GM12878 (cell line): ENCODE measurements at regions not wholly inside any gene's neighbourhood (a gene's known extent, or its start where the extent isn't known, plus 50 kb on each side); places are given as distances from the start of the nearest gene placed in this dataset.

ENCODE experiments used
- ATAC-seq: fragments of 200-7000 bp; cut with Tn5 transposase; 3 replicates; pipeline ENCODE4 v1.9.1; 2020; ENCODE audit warnings: mild to moderate bottlenecking, moderate library complexity
- BruUV-seq: library from RNA; stranded (reverse); fragments of 400-500 nt; replicated peaks from 2 replicates; lab custom pipeline; 2021; lab: Mats Ljungman, UMichigan
- CTCF ChIA-PET: fragments of 300-600 bp; sonication (Branson Sonifier 250); formaldehyde crosslinking; extraction: SDS; loops from one replicate; lab custom pipeline; 2021; ENCODE audit warnings: inconsistent platforms; lab: Yijun Ruan, JAX
- POLR2A ChIA-PET: fragments of 350-600 bp; formaldehyde crosslinking; extraction: SDS; loops from one replicate; lab custom pipeline; 2021; ENCODE audit warnings: inconsistent platforms; lab: Charles Lee
- RAD21 ChIA-PET: fragments of 300-600 bp; sonication (Branson Sonifier 250); formaldehyde crosslinking; loops from one replicate; lab custom pipeline; 2023; ENCODE audit warnings: antibody characterized with exemption; ENCODE audit not compliant: unreplicated experiment; lab: Charles Lee
- SMC1A ChIA-PET: fragments of 300-600 bp; sonication (Branson Sonifier 250); formaldehyde crosslinking; loops from one replicate; lab custom pipeline; 2023; ENCODE audit not compliant: unreplicated experiment, uncharacterized antibody; lab: Charles Lee
- DNase-seq: peaks from one replicate; pipeline ENCODE4 v3.0.0-alpha.2; 2011; ENCODE audit warnings: low read depth, low spot score
- FAIRE-seq: peaks from 3 replicates; lab custom pipeline; 2011; peaks lifted over from hg19 to GRCh38; lab: Jason Lieb, UNC
- H2AFZ ChIP-seq: 2 replicates; pipeline ENCODE4 v1.6.0; 2011; ENCODE audit warnings: low read depth, low read length, control low read depth; ENCODE audit not compliant: control insufficient read depth
- H3K27ac ChIP-seq: 2 replicates; pipeline ENCODE4 v1.5.1; 2011; ENCODE audit warnings: control low read depth; ENCODE audit not compliant: control insufficient read depth, insufficient read depth
- H3K27me3 ChIP-seq, 2 experiments: replicated peaks in 1 of 2; 2 replicates each; pipeline versions ENCODE4 v1.6.0 to v1.6.1; 2011; ENCODE audit warnings: low read length in 1 of 2; ENCODE audit not compliant: control insufficient read depth in 2 of 2, insufficient read depth in 2 of 2
- H3K36me3 ChIP-seq, 2 experiments: 2 replicates each; pipeline ENCODE4 v1.5.1; 2011; ENCODE audit warnings: low read length in 1 of 2; ENCODE audit not compliant: control insufficient read depth in 2 of 2, insufficient read depth in 2 of 2
- H3K4me1 ChIP-seq: 2 replicates; pipeline ENCODE4 v1.6.1; 2011; ENCODE audit warnings: mild to moderate bottlenecking, low read length, moderate library complexity, mixed read lengths; ENCODE audit not compliant: control insufficient read depth, insufficient read depth
- H3K4me2 ChIP-seq: 2 replicates; pipeline ENCODE4 v1.6.0; 2011; ENCODE audit warnings: control low read depth; ENCODE audit not compliant: control insufficient read depth, insufficient read depth
- H3K4me3 ChIP-seq: fragments of 200-600 bp; sonication (generic); 2 replicates; pipeline ENCODE4 v1.5.1; 2016
- H3K79me2 ChIP-seq: 2 replicates; pipeline ENCODE4 v1.6.0; 2011; ENCODE audit warnings: low read length; ENCODE audit not compliant: control insufficient read depth, insufficient read depth
- H3K9ac ChIP-seq: 2 replicates; pipeline ENCODE4 v1.8.0; 2011; ENCODE audit warnings: low read length, control low read depth, mixed read lengths; ENCODE audit not compliant: control insufficient read depth, insufficient read depth
- H3K9me3 ChIP-seq: replicated peaks from 3 replicates; pipeline ENCODE4 v1.5.1; 2011; ENCODE audit warnings: mild to moderate bottlenecking, low read length; ENCODE audit not compliant: control insufficient read depth, insufficient read depth
- H4K20me1 ChIP-seq: 2 replicates; pipeline ENCODE4 v1.6.0; 2011; ENCODE audit not compliant: control insufficient read depth, insufficient read depth
- ATF7 ChIP-seq: fragments of 450-650 bp; IDR thresholded peaks from 2 replicates; pipeline ENCODE4 v1.6.1; 2016; ENCODE audit warnings: low read depth, mild to moderate bottlenecking
- BCL3 ChIP-seq: IDR thresholded peaks from 2 replicates; pipeline ENCODE4 v1.6.1; 2011; ENCODE audit warnings: borderline replicate concordance, low read depth, mild to moderate bottlenecking, moderate library complexity, low read length; ENCODE audit not compliant: insufficient read depth, poor library complexity, severe bottlenecking
- BHLHE40 ChIP-seq, 2 experiments: fragments of 450-650 bp in 1 of 2; IDR thresholded peaks; 2 replicates each; pipeline ENCODE4 v1.6.1; 2011 to 2017; ENCODE audit warnings: low read depth in 2 of 2, borderline replicate concordance in 1 of 2, improper control_type of control experiment in 1 of 2, low read length in 1 of 2, mild to moderate bottlenecking in 1 of 2
- CBFB ChIP-seq: IDR thresholded peaks from 2 replicates; pipeline ENCODE4 v1.6.1; 2016; ENCODE audit warnings: antibody characterized with exemption, low read depth
- IKZF1 ChIP-seq: fragments of 450-650 bp; conservative IDR thresholded peaks from 2 replicates; pipeline ENCODE4 v1.6.1; 2017; ENCODE audit warnings: antibody characterized with exemption, mild to moderate bottlenecking
- IRF5 ChIP-seq: fragments of 450-650 bp; IDR thresholded peaks from 2 replicates; pipeline ENCODE4 v1.6.1; 2017; ENCODE audit warnings: borderline replicate concordance
- JUND ChIP-seq: IDR thresholded peaks from 2 replicates; pipeline ENCODE4 v1.6.1; 2012; ENCODE audit warnings: low read depth, mild to moderate bottlenecking, low read length, improper control_type of control experiment, moderate library complexity
- KLF5 ChIP-seq: fragments of 450-650 bp; IDR thresholded peaks from 2 replicates; pipeline ENCODE4 v1.6.1; 2014; ENCODE audit warnings: mild to moderate bottlenecking; ENCODE audit not compliant: partially characterized antibody
- MYB ChIP-seq: fragments of 150-350 bp; IDR thresholded peaks from 2 replicates; pipeline ENCODE4 v1.6.1; 2014; ENCODE audit warnings: mild to moderate bottlenecking, low read depth, low read length, borderline replicate concordance
- NR2C2 ChIP-seq: IDR thresholded peaks from 2 replicates; pipeline ENCODE4 v1.6.1; 2011; ENCODE audit warnings: borderline replicate concordance, low read depth; ENCODE audit not compliant: control insufficient read depth, insufficient read length
- PAX8 ChIP-seq: fragments of 450-650 bp; IDR thresholded peaks from 2 replicates; pipeline ENCODE4 v1.6.1; 2017; ENCODE audit warnings: mild to moderate bottlenecking, moderate library complexity
- PBX3 ChIP-seq: IDR thresholded peaks from 2 replicates; pipeline ENCODE4 v1.6.1; 2011; ENCODE audit warnings: mild to moderate bottlenecking, low read depth, low read length, moderate library complexity; ENCODE audit not compliant: insufficient replicate concordance
- PRDM15 ChIP-seq: fragments of 450-650 bp; formaldehyde crosslinking; IDR thresholded peaks from 2 replicates; pipeline ENCODE4 v1.4.0; 2020; ENCODE audit warnings: mild to moderate bottlenecking, moderate library complexity
- RB1 ChIP-seq: fragments of 450-650 bp; formaldehyde crosslinking; IDR thresholded peaks from 2 replicates; pipeline ENCODE4 v1.6.1; 2017; ENCODE audit warnings: mild to moderate bottlenecking, borderline replicate concordance
- RFX5 ChIP-seq: IDR thresholded peaks from 2 replicates; pipeline ENCODE4 v1.6.1; 2011; ENCODE audit warnings: low read depth, low read length, improper control_type of control experiment
- SIN3A ChIP-seq: IDR thresholded peaks from 2 replicates; pipeline ENCODE4 v1.6.1; 2012; ENCODE audit warnings: low read depth, low read length, improper control_type of control experiment
- SREBF1 ChIP-seq: IDR thresholded peaks from 2 replicates; pipeline ENCODE4 v1.6.1; 2012; ENCODE audit warnings: mild to moderate bottlenecking, low read length
- STAT1 ChIP-seq: fragments of 450-650 bp; conservative IDR thresholded peaks from 2 replicates; pipeline ENCODE4 v1.6.1; 2014; ENCODE audit warnings: antibody characterized with exemption, mild to moderate bottlenecking
- SUZ12 ChIP-seq: fragments of 200-600 bp; sonication (generic); IDR thresholded peaks from one replicate; pipeline ENCODE4 v1.6.1; 2018; ENCODE audit warnings: antibody characterized with exemption, mild to moderate bottlenecking; ENCODE audit not compliant: unreplicated experiment
- ZNF622 ChIP-seq: fragments of 450-650 bp; IDR thresholded peaks from 2 replicates; pipeline ENCODE4 v1.6.1; 2017; ENCODE audit warnings: mild to moderate bottlenecking, inconsistent platforms
- in situ Hi-C: fragments of 300-500 bp; cut with MboI; formaldehyde crosslinking; loops from 9 replicates; pipeline ENCODE4 v1.14.3; 2018; ENCODE audit warnings: mixed read lengths
- intact Hi-C: fragments of 100-400 bp; cut with micrococcal nuclease; formaldehyde crosslinking; loops from one replicate; pipeline ENCODE4 v1.14.2; 2022; ENCODE audit not compliant: unreplicated experiment

DNA sequence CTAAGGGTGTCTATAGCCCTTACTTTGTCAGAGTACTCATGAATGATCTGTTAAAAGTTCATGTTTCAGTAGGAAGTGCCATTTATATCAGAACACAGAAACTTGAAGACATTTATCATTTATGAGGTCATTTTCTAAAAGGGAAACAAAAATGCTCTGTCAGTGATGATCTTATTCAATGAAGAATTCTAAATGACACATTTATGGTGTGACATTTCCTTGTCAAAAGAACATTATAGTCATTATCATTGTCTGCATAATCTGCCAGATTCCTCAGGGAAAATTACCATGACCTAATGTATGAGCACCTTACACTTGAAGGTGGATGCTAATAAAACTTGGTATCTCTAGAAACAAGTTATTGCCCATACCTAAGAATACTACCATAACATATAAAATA, 853.8 kb upstream of the SLITRK6 start:
- in situ Hi-C loops = no loop called here
- no peak for DNase-seq
- H2AFZ ChIP-seq = no peak overlapping the region
- no peaks in the 10 kb centered on the region for H3K36me3 ChIP-seq
- SMC1A ChIA-PET = no interaction called here
- TF ChIP-seq PRDM15 (CRISPR knock-in tag) = no peak
- no peak for TF ChIP-seq ZNF622
- TF ChIP-seq JUND = no peak
- TF ChIP-seq KLF5 = no peak
- TF ChIP-seq NR2C2 = no peak
- no peak for TF ChIP-seq ATF7
- TF ChIP-seq MYB = no peak
- no peak for TF ChIP-seq PBX3
- no peak for TF ChIP-seq RB1
- no peak for TF ChIP-seq SIN3A
- TF ChIP-seq BHLHE40 (IDR thresholded peaks at IDR 0.05; ENCODE audit: borderline replicate concordance in 1 of 2, low read depth in 2 of 2, low read length in 1 of 2) = no peak
- TF ChIP-seq RFX5 = no peak
- TF ChIP-seq SREBF1 = no peak
- no peak for TF ChIP-seq STAT1
- TF ChIP-seq PAX8 = no peak
- TF ChIP-seq BCL3 = no peak
- no peak for TF ChIP-seq IKZF1
- TF ChIP-seq IRF5 = no peak
- TF ChIP-seq SUZ12 = no peak
- TF ChIP-seq CBFB = no peak
- TF ChIP-seq, all 136 proteins: peak for 0
- Histone ChIP-seq H3K27ac (no peak overlapping the region), H3K4me2 (no peak overlapping the region), H3K9ac (no peak overlapping the region), H3K4me3 (no peak overlapping the region), H3K4me1 (no peaks in the 10 kb centered on the region), H3K9me3 (no peaks in the 10 kb centered on the region), H4K20me1 (no peaks in the 10 kb centered on the region), H3K79me2 (no peaks in the 10 kb centered on the region), H3K27me3 (no peaks in the 10 kb centered on the region)
- intact Hi-C loops = no loop called here
- RAD21 ChIA-PET = no interaction called here
- ATAC-seq (no peak), FAIRE-seq (no peak)
- BruUV-seq = no TSS peak
- CTCF ChIA-PET = no interaction called here
- POLR2A ChIA-PET = no interaction called here
